ENCODE measurements at regions not wholly inside any gene's neighbourhood (a gene's known extent, or its start where the extent isn't known, plus 50 kb on each side); places are given as distances from the start of the nearest gene placed in this dataset.

GRCh38 chr6:845566-845965 is 152.6 kb upstream of the EXOC2 start:
- intact Hi-C loops (cut with DNase I): no loop called here
- 2 to 4% (median 3%) methylated on average over 2 of the region's 2 CpGs for WGBS, 3 donors

GRCh38 chr6:845101-845500 is 152.2 kb upstream of the EXOC2 start:
- Histone ChIP-seq H3K27ac (no peak overlapping the region), H3K36me3 (no peaks in the 10 kb centered on the region), H3K4me3 (no peak overlapping the region), H3K27me3 (no peaks in the 10 kb centered on the region), H3K4me1 (ENCODE audit: insufficient read depth) (no peaks in the 10 kb centered on the region), H3K9me3 (peaks cover 0 to 4% of the 10 kb centered on the region in 2 donors)
- intact Hi-C loops (cut with DNase I): no loop called here
- 41 to 44% (median 41%) methylated on average over 2 of the region's 2 CpGs for WGBS, 3 donors
- TF ChIP-seq CTCF (IDR thresholded peaks at IDR 0.05) (no peak), POLR2A (IDR thresholded peaks at IDR 0.05) (no peak), EP300 (IDR thresholded peaks at IDR 0.05) (no peak)
- DNase-seq: no peak

More at GRCh38 chr6:845566-845965, 152.6 kb upstream of the EXOC2 start:
- Histone ChIP-seq H3K27ac (no peak overlapping the region), H3K9me3 (peaks cover 0 to 4% of the 10 kb centered on the region in 2 donors), H3K27me3 (no peaks in the 10 kb centered on the region), H3K4me3 (no peak overlapping the region), H3K4me1 (ENCODE audit: insufficient read depth) (no peaks in the 10 kb centered on the region), H3K36me3 (no peaks in the 10 kb centered on the region)
- TF ChIP-seq POLR2A (IDR thresholded peaks at IDR 0.05) (no peak), CTCF (IDR thresholded peaks at IDR 0.05) (no peak), EP300 (IDR thresholded peaks at IDR 0.05) (no peak)
- DNase-seq: no peak

GRCh38 chr6:842141-842540 is 149.2 kb upstream of the EXOC2 start:
- Histone ChIP-seq H3K4me1 (ENCODE audit: insufficient read depth) (no peaks in the 10 kb centered on the region), H3K4me3 (no peak overlapping the region), H3K36me3 (no peaks in the 10 kb centered on the region), H3K27me3 (no peaks in the 10 kb centered on the region), H3K9me3 (no peaks in the 10 kb centered on the region), H3K27ac (no peak overlapping the region)
- DNase-seq: no peak
- intact Hi-C loops (cut with DNase I): no loop called here
- WGBS, 3 donors: 41 to 51% (median 50%) methylated on average over 9 of the region's 9 CpGs
- no peak for TF ChIP-seq EP300 (IDR thresholded peaks at IDR 0.05)
- no peak for TF ChIP-seq CTCF (IDR thresholded peaks at IDR 0.05)
- no peak for TF ChIP-seq POLR2A (IDR thresholded peaks at IDR 0.05)

- H3K27ac ChIP-seq: no peak overlapping the region
- H3K4me3 ChIP-seq: no peak overlapping the region
- intact Hi-C loops (cut with DNase I): no loop called here
- H3K36me3 ChIP-seq: no peaks in the 10 kb centered on the region
- no peaks in the 10 kb centered on the region for H3K9me3 ChIP-seq
- no peaks in the 10 kb centered on the region for H3K4me1 ChIP-seq (ENCODE audit: insufficient read depth)
- no peaks in the 10 kb centered on the region for H3K27me3 ChIP-seq
- 72 to 78% (median 73%) methylated on average over 6 of the region's 6 CpGs for WGBS, 3 donors
- no peak for DNase-seq
- TF ChIP-seq CTCF (IDR thresholded peaks at IDR 0.05) (no peak), EP300 (IDR thresholded peaks at IDR 0.05) (no peak), POLR2A (IDR thresholded peaks at IDR 0.05) (no peak)
These were observed 148.6 kb upstream of the EXOC2 start for GRCh38 chr6:841569-841968.

GRCh38 chr6:839201-839600 is 146.3 kb upstream of the EXOC2 start:
- H3K27me3 ChIP-seq: no peaks in the 10 kb centered on the region
- intact Hi-C loops (cut with DNase I): no loop called here
- H3K4me3 ChIP-seq: no peak overlapping the region
- H3K36me3 ChIP-seq: no peaks in the 10 kb centered on the region
- H3K27ac ChIP-seq: no peak overlapping the region
- no peaks in the 10 kb centered on the region for H3K4me1 ChIP-seq (ENCODE audit: insufficient read depth)
- 80 to 90% (median 86%) methylated on average over 2 of the region's 2 CpGs for WGBS, 3 donors
- H3K9me3 ChIP-seq: no peaks in the 10 kb centered on the region
- TF ChIP-seq CTCF (IDR thresholded peaks at IDR 0.05) (no peak), EP300 (IDR thresholded peaks at IDR 0.05) (no peak), POLR2A (IDR thresholded peaks at IDR 0.05) (no peak)
- DNase-seq: no peak

Measured in ovary (tissue), 7 donors.